ENCODE measurements at regions not wholly inside any gene's neighbourhood (a gene's known extent, or its start where the extent isn't known, plus 50 kb on each side); places are given as distances from the start of the nearest gene placed in this dataset.

DNA sequence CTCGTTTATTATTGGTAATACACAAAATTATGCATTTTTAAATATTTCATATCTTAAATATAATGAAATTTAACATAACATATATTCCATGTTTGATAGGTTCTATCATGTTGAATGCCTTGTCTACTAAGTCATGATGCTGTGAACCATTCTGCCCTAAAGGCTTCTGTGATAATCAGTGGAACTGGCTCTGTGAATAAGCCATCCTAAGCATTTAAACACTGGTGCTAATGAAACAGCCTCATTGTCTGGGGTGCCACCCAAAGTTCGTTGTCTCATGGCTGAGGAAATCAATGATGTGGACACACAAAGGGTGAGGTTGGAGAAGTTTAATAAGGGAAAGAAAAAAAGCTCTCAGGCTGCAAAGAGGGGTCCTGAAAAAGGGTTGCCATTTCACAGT lies 264.7 kb upstream of the ZRANB2 start:
- no peak for DNase-seq (ENCODE audit: low read depth)
- TF ChIP-seq, protein P1, sequence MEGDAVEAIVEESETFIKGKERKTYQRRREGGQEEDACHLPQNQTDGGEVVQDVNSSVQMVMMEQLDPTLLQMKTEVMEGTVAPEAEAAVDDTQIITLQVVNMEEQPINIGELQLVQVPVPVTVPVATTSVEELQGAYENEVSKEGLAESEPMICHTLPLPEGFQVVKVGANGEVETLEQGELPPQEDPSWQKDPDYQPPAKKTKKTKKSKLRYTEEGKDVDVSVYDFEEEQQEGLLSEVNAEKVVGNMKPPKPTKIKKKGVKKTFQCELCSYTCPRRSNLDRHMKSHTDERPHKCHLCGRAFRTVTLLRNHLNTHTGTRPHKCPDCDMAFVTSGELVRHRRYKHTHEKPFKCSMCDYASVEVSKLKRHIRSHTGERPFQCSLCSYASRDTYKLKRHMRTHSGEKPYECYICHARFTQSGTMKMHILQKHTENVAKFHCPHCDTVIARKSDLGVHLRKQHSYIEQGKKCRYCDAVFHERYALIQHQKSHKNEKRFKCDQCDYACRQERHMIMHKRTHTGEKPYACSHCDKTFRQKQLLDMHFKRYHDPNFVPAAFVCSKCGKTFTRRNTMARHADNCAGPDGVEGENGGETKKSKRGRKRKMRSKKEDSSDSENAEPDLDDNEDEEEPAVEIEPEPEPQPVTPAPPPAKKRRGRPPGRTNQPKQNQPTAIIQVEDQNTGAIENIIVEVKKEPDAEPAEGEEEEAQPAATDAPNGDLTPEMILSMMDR (IDR thresholded peaks at IDR 0.05; ENCODE audit: low read depth, low read length, missing control alignments), result no peak
- in situ Hi-C loops (cut with HindIII; ENCODE audit: low sequenced_read_pairs), result no loop called here
- no peak overlapping the region for H3K4me3 ChIP-seq (ENCODE audit: low read depth, low read length)

GRCh38 chr1:71343686-71344416 lies 263.0 kb upstream of the ZRANB2 start:
- in situ Hi-C loops (cut with HindIII; ENCODE audit: low sequenced_read_pairs), result no loop called here
- TF ChIP-seq, protein P1 (IDR thresholded peaks at IDR 0.05; ENCODE audit: low read depth, low read length, missing control alignments), result no peak
- DNase-seq (ENCODE audit: low read depth), result no peak
- no peak overlapping the region for H3K4me3 ChIP-seq (ENCODE audit: low read depth, low read length)

GRCh38 chr1:71339238-71339637 lies 258.4 kb upstream of the ZRANB2 start:
- TF ChIP-seq, protein P1 (IDR thresholded peaks at IDR 0.05; ENCODE audit: low read depth, low read length, missing control alignments), result no peak
- no peak overlapping the region for H3K4me3 ChIP-seq (ENCODE audit: low read depth, low read length)
- no peak for DNase-seq (ENCODE audit: low read depth)
- in situ Hi-C loops (cut with HindIII; ENCODE audit: low sequenced_read_pairs), result no loop called here

GRCh38 chr1:71330991-71331390 lies 250.2 kb upstream of the ZRANB2 start:
- TF ChIP-seq, protein P1 (IDR thresholded peaks at IDR 0.05; ENCODE audit: low read depth, low read length, missing control alignments), result no peak
- in situ Hi-C loops (cut with HindIII; ENCODE audit: low sequenced_read_pairs), result no loop called here
- H3K4me3 ChIP-seq (ENCODE audit: low read depth, low read length), result no peak overlapping the region
- no peak for DNase-seq (ENCODE audit: low read depth)

DNA sequence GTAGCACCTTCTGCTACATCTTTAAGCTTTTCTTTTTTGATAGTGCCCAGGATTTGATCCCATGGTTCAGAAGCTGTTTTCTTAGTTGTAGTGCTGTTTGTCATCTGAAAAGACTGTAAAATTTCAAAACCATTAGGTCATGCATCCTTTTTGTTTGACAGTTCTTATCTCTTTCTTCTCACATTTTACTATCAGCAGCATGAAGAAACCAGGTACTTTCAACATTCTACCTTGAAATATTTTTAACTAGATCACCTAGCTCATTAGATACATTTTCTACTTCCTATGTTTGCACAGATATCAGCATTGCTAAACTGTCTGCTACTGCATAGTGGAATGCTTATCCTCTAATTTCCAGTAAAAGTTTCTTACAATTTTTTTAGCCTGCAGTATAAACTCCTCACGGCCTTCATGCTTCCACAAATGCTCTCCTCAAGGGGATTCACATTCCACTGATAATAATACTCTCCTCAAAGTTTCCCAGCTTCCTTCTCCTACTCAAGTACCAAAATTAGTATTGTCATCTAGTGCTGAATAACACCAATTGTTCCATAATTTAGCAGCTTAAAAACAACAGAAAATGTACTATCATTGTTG lies 243.9 kb upstream of the ZRANB2 start:
- TF ChIP-seq, protein P1 (IDR thresholded peaks at IDR 0.05; ENCODE audit: low read depth, low read length, missing control alignments), result no peak

GRCh38 chr1:71312545-71312944 lies 231.7 kb upstream of the ZRANB2 start:
- no peak overlapping the region for H3K4me3 ChIP-seq (ENCODE audit: low read depth, low read length)
- in situ Hi-C loops (cut with HindIII; ENCODE audit: low sequenced_read_pairs), result no loop called here
- TF ChIP-seq, protein P1 (IDR thresholded peaks at IDR 0.05; ENCODE audit: low read depth, low read length, missing control alignments), result no peak
- DNase-seq (ENCODE audit: low read depth), result no peak

More for the DNA sequence above, 243.9 kb upstream of the ZRANB2 start:
- in situ Hi-C loops (cut with HindIII; ENCODE audit: low sequenced_read_pairs), result no loop called here
- no peak for DNase-seq (ENCODE audit: low read depth)
- H3K4me3 ChIP-seq (ENCODE audit: low read depth, low read length), result no peak overlapping the region
